Nephron progenitor cell (in vitro differentiated cells): ENCODE measurements at regions not wholly inside any gene's neighbourhood (a gene's known extent, or its start where the extent isn't known, plus 50 kb on each side); places are given as distances from the start of the nearest gene placed in this dataset.

Source experiments
- DNase-seq: peaks from one replicate; pipeline ENCODE4 v3.0.0; 2021
- H3K27ac Mint-ChIP-seq: 2 replicates; pipeline ENCODE4 v1.8.0; 2021; ENCODE audit warnings: mild to moderate bottlenecking, moderate library complexity, mixed read lengths
- H3K27me3 Mint-ChIP-seq: 2 replicates; pipeline ENCODE4 v1.8.0; 2021; ENCODE audit warnings: mild to moderate bottlenecking, low read depth, mixed read lengths; ENCODE audit not compliant: poor library complexity
- H3K36me3 Mint-ChIP-seq: 2 replicates; pipeline ENCODE4 v1.8.0; 2021; ENCODE audit warnings: low read depth, mixed read lengths
- H3K4me1 Mint-ChIP-seq: 2 replicates; pipeline ENCODE4 v1.8.0; 2021; ENCODE audit warnings: mixed read lengths
- H3K4me3 Mint-ChIP-seq: 2 replicates; pipeline ENCODE4 v1.8.0; 2021; ENCODE audit warnings: mild to moderate bottlenecking, moderate library complexity, mixed read lengths
- H3K9me3 Mint-ChIP-seq: 2 replicates; pipeline ENCODE4 v1.8.0; 2021; ENCODE audit warnings: mild to moderate bottlenecking, moderate library complexity, mixed read lengths
- TF ChIP-seq, protein P1 (sequence below): fragments of 200-600 bp; sonication (generic); IDR thresholded peaks from 2 replicates; pipeline ENCODE4 v1.5.0; 2021; ENCODE audit warnings: antibody characterized with exemption

DNA sequence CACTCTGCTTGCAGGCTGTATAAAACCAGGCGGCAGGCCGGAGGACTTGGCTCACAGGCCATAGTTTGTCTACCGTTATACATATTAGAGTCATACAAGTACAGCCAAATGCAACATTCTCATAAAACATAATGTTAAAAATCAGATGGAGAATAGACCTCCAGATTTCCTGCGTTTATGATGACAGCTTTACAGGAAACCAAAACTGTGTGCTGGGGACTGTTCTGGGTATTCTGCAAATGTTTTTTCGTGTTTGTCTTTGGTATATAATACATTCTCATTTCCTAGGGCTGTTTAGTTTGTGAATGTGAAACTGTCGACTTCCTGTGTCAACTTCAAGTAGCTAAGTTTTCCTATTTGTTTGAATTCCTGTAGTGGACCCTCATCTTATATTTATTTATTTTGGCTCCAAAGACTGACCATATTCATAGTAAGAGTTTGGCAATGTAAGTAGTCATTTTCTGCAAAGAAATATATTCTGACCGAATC lies 79.5 kb upstream of the FAM9C start:
- H3K27ac Mint-ChIP-seq = no peak overlapping the region
- TF ChIP-seq, protein P1, sequence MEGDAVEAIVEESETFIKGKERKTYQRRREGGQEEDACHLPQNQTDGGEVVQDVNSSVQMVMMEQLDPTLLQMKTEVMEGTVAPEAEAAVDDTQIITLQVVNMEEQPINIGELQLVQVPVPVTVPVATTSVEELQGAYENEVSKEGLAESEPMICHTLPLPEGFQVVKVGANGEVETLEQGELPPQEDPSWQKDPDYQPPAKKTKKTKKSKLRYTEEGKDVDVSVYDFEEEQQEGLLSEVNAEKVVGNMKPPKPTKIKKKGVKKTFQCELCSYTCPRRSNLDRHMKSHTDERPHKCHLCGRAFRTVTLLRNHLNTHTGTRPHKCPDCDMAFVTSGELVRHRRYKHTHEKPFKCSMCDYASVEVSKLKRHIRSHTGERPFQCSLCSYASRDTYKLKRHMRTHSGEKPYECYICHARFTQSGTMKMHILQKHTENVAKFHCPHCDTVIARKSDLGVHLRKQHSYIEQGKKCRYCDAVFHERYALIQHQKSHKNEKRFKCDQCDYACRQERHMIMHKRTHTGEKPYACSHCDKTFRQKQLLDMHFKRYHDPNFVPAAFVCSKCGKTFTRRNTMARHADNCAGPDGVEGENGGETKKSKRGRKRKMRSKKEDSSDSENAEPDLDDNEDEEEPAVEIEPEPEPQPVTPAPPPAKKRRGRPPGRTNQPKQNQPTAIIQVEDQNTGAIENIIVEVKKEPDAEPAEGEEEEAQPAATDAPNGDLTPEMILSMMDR = no peak
- H3K9me3 Mint-ChIP-seq = peaks cover 65% of the 10 kb centered on the region
- no peak for DNase-seq
- no peak overlapping the region for H3K4me3 Mint-ChIP-seq
- H3K36me3 Mint-ChIP-seq = no peaks in the 10 kb centered on the region
- H3K4me1 Mint-ChIP-seq = peaks cover 40% of the 10 kb centered on the region
- H3K27me3 Mint-ChIP-seq = no peaks in the 10 kb centered on the region

DNA sequence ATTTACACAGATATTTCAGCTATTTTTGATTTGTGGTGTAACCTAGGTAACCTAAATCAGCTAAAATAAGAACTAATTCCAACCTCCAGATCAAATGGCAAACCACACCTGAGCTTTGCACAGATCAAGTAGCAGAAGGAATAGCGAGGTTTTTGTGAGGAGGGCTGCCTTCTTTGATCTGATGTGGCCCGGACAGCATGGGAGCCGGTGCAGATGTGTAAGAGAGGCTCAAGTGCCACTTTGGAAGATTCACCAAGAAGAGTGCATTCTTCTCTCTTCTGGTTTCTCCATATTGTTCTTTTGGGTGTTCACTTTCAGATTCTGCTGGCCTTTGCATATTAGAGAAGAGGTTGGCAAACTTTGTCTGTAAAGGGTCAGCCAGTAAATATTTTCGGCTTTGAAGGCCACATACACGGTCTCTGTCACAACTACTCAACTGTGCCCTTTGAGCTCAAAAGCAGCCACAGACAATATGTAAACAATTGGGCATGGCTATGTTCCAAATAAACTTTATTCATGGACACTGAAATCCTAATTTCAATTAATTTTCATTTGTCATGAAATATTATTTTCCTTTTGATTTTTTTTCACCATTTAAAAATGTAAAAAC lies 78.9 kb upstream of the FAM9C start:
- H3K9me3 Mint-ChIP-seq = peaks cover 69% of the 10 kb centered on the region
- H3K27ac Mint-ChIP-seq = no peak overlapping the region
- H3K27me3 Mint-ChIP-seq = no peaks in the 10 kb centered on the region
- peaks cover 40% of the 10 kb centered on the region for H3K4me1 Mint-ChIP-seq
- H3K4me3 Mint-ChIP-seq = no peak overlapping the region
- H3K36me3 Mint-ChIP-seq = no peaks in the 10 kb centered on the region
- TF ChIP-seq, protein P1 = no peak
- no peak for DNase-seq

DNA sequence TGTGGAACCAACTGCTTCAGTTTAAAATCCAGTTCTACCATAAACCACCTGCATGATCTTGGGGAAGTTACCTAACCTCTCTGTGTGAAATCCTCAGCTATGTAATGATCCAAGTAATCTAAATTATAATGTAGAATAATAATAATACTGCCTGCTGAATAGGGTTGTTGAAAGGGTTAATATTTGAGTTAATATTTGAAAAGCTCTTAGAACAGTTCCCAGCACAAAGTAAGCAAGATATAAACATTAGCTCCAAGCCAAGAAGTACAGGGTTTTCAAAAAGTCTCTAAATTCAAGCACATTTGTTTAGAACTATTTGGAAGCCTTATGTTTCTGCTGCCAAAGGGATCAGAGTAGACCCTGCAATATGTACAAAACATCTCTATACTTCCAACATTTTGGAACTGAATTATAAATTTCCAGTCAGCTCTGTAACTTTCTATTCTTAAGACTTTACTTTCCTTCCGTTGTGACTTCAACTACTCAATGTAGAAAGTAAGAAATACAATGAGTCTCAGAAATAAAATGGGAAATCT lies 76.7 kb upstream of the FAM9C start:
- H3K36me3 Mint-ChIP-seq = peaks cover 11% of the 10 kb centered on the region
- H3K9me3 Mint-ChIP-seq = peaks cover 78% of the 10 kb centered on the region
- no peak overlapping the region for H3K27ac Mint-ChIP-seq
- no peak for DNase-seq
- H3K4me3 Mint-ChIP-seq = no peak overlapping the region
- TF ChIP-seq, protein P1 = no peak
- peaks cover 31% of the 10 kb centered on the region for H3K4me1 Mint-ChIP-seq
- H3K27me3 Mint-ChIP-seq = peaks cover 4% of the 10 kb centered on the region

DNA sequence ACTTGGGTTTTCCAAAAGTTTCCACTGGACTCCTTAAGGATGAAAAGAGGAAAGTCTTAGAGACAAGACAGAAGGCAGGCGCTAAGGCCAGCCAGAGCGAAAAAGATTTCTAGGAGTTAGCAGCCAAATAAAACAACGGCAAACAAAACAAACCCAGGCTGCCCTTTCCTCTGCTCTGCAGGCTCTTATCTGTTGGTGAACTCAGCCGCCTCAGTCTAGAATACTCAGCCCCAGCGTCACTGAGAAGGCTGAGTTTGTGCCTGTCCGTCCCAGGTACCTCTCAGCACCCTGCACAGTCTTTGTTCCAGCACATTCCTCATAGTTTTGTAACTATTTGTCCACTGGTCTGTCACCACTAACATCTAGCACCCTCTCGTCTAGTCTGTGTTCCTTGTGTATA lies 75.6 kb upstream of the FAM9C start:
- Mint-ChIP-seq H3K4me1 (peaks cover 26% of the 10 kb centered on the region), H3K27me3 (peaks cover 4% of the 10 kb centered on the region), H3K27ac (peak overlapping the region; percentile 68), H3K36me3 (peaks cover 11% of the 10 kb centered on the region), H3K4me3 (no peak overlapping the region), H3K9me3 (peaks cover 79% of the 10 kb centered on the region)
- TF ChIP-seq, protein P1 = no peak
- DNase-seq = no peak

DNA sequence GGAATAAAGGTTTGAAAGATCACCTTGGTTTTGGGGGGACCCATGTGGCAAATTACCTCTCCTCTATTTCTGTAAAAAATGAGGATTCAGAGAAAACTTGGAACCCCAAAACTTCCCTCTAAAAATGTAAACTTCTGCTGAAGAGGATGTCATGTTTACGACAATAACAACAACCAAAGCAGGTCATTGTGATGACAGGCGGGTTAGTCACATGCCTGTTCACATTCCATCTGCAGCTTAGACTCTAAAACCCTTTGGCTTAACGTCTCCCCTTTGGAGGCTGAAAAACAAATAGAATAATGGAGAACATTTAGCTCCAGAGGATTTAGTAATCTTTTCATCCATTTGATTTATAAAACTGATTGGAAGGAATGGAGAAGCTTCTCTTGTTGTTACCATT lies 75.0 kb upstream of the FAM9C start:
- no peak for DNase-seq
- Mint-ChIP-seq H3K4me1 (peaks cover 20% of the 10 kb centered on the region), H3K27ac (no peak overlapping the region)

More for the DNA sequence above, 75.0 kb upstream of the FAM9C start:
- Mint-ChIP-seq H3K27me3 (peaks cover 4% of the 10 kb centered on the region), H3K9me3 (peaks cover 81% of the 10 kb centered on the region), H3K4me3 (no peak overlapping the region), H3K36me3 (peaks cover 11% of the 10 kb centered on the region)
- TF ChIP-seq, protein P1 = no peak
